ENCODE measurements at regions not wholly inside any gene's neighbourhood (a gene's known extent, or its start where the extent isn't known, plus 50 kb on each side); places are given as distances from the start of the nearest gene placed in this dataset.
"Not testable (repeated sequence)": the region's sequence is repeated elsewhere in the genome, so short reads cannot be mapped to it uniquely, and the experiment has no call there.

- DNase-seq: no peak
Measured at GRCh38 chr18:22504251-22505030, 86.7 kb upstream of the CTAGE1 start.

GRCh38 chr18:22505141-22505591 is 87.5 kb upstream of the CTAGE1 start:
- no peak for DNase-seq

GRCh38 chr18:22507055-22507454 is 89.3 kb upstream of the CTAGE1 start:
- DNase-seq: no peak

- no peak for DNase-seq
Measured at GRCh38 chr18:22509423-22509822, 91.7 kb upstream of the CTAGE1 start.

GRCh38 chr18:22510697-22511096 is 93.0 kb upstream of the CTAGE1 start:
- no peak for DNase-seq

GRCh38 chr18:22513721-22514481 is 96.2 kb upstream of the CTAGE1 start:
- DNase-seq: no peak

- no peak for DNase-seq
Measured at GRCh38 chr18:22514655-22515054, 96.9 kb upstream of the CTAGE1 start.

- DNase-seq: no peak
Measured at GRCh38 chr18:22515250-22515649, 97.5 kb upstream of the CTAGE1 start.

- DNase-seq: no peak
Measured at GRCh38 chr18:22517356-22517755, 99.6 kb upstream of the CTAGE1 start.

- DNase-seq: no peak
Measured at GRCh38 chr18:22521026-22521707, 103.5 kb upstream of the CTAGE1 start.

- no peak for DNase-seq
Measured at GRCh38 chr18:22523481-22523880, 105.8 kb upstream of the CTAGE1 start.

- DNase-seq: no peak
Measured at GRCh38 chr18:22524783-22525182, 107.1 kb upstream of the CTAGE1 start.

GRCh38 chr18:22525313-22525712 is 107.6 kb upstream of the CTAGE1 start:
- DNase-seq: no peak

GRCh38 chr18:22525883-22526282 is 108.2 kb upstream of the CTAGE1 start:
- DNase-seq: no peak

- no peak for DNase-seq
Measured at GRCh38 chr18:22528291-22528690, 110.6 kb upstream of the CTAGE1 start.

- DNase-seq: not testable (repeated sequence)
Measured at GRCh38 chr18:22534706-22535105, 117.0 kb upstream of the CTAGE1 start.

GRCh38 chr18:22536558-22536957 is 118.8 kb upstream of the CTAGE1 start:
- DNase-seq: no peak

- no peak for DNase-seq
Measured at GRCh38 chr18:22538426-22538825, 120.7 kb upstream of the CTAGE1 start.

- DNase-seq: no peak
Measured at GRCh38 chr18:22539051-22539765, 121.5 kb upstream of the CTAGE1 start.

GRCh38 chr18:22541232-22541631 is 123.5 kb upstream of the CTAGE1 start:
- no peak for DNase-seq

GRCh38 chr18:22542406-22542835 is 124.7 kb upstream of the CTAGE1 start:
- DNase-seq: no peak

GRCh38 chr18:22543769-22544168 is 126.1 kb upstream of the CTAGE1 start:
- DNase-seq: no peak

- DNase-seq: no peak
Measured at GRCh38 chr18:22544626-22545025, 126.9 kb upstream of the CTAGE1 start.

Data from NCI-H1092 treated with DMSO at 0.1 percent for 48 hours (cell line).